H9 (cell line): ENCODE measurements at regions not wholly inside any gene's neighbourhood (a gene's known extent, or its start where the extent isn't known, plus 50 kb on each side); places are given as distances from the start of the nearest gene placed in this dataset.

Experiments used
- DNase-seq: peaks from one replicate; pipeline ENCODE4 v3.0.0-alpha.2; 2017
- H2AFZ ChIP-seq: one replicate; pipeline ENCODE4 v1.6.1; 2013; ENCODE audit warnings: mild to moderate bottlenecking, low read length, control low read depth, moderate library complexity
- H2AK5ac ChIP-seq: 2 replicates; pipeline ENCODE4 v1.6.1; 2013; ENCODE audit warnings: low read length, control low read depth, mixed read lengths; ENCODE audit not compliant: insufficient read length
- H2BK120ac ChIP-seq: one replicate; pipeline ENCODE4 v1.6.1; 2013; ENCODE audit warnings: low read depth, mild to moderate bottlenecking, low read length, control low read depth, inconsistent platforms; ENCODE audit not compliant: poor library complexity, severe bottlenecking
- H2BK12ac ChIP-seq: 2 replicates; pipeline ENCODE4 v1.6.1; 2013; ENCODE audit warnings: low read length, control low read depth, mixed read lengths, low read depth; ENCODE audit not compliant: insufficient read length
- H2BK15ac ChIP-seq: 2 replicates; pipeline ENCODE4 v1.6.1; 2013; ENCODE audit warnings: low read depth, low read length, control low read depth
- H2BK20ac ChIP-seq: one replicate; pipeline ENCODE4 v1.6.1; 2013; ENCODE audit warnings: low read depth, mild to moderate bottlenecking, low read length, control low read depth, inconsistent platforms; ENCODE audit not compliant: poor library complexity, severe bottlenecking
- H2BK5ac ChIP-seq: 2 replicates; pipeline ENCODE4 v1.6.1; 2013; ENCODE audit warnings: low read length, control low read depth, mixed read lengths; ENCODE audit not compliant: insufficient read length
- H3K14ac ChIP-seq: 2 replicates; pipeline ENCODE4 v1.6.1; 2013; ENCODE audit warnings: low read length, control low read depth; ENCODE audit not compliant: insufficient read depth
- H3K18ac ChIP-seq: 2 replicates; pipeline ENCODE4 v1.6.1; 2013; ENCODE audit warnings: low read depth, mild to moderate bottlenecking, mixed read lengths, low read length, control low read depth; ENCODE audit not compliant: insufficient read length
- H3K23ac ChIP-seq: 2 replicates; pipeline ENCODE4 v1.6.1; 2013; ENCODE audit warnings: low read length, control low read depth, mixed read lengths, low read depth; ENCODE audit not compliant: insufficient read length
- H3K23me2 ChIP-seq: 2 replicates; pipeline ENCODE4 v1.6.1; 2013; ENCODE audit warnings: low read depth, mild to moderate bottlenecking, mixed read lengths, low read length, control low read depth; ENCODE audit not compliant: insufficient read length, poor library complexity, severe bottlenecking
- H3K27ac ChIP-seq: 2 replicates; pipeline ENCODE4 v1.5.1; 2013; ENCODE audit warnings: low read length, control low read depth, mixed read lengths, low read depth; ENCODE audit not compliant: insufficient read length
- H3K27me3 ChIP-seq: 2 replicates; pipeline ENCODE4 v1.6.1; 2013; ENCODE audit warnings: low read length, control low read depth, inconsistent platforms; ENCODE audit not compliant: insufficient read depth
- H3K4ac ChIP-seq: 2 replicates; pipeline ENCODE4 v1.6.1; 2013; ENCODE audit warnings: low read depth, mild to moderate bottlenecking, control low read depth, inconsistent platforms, low read length, moderate library complexity
- H3K4me1 ChIP-seq: 2 replicates; pipeline ENCODE4 v1.6.1; 2013; ENCODE audit warnings: low read length, control low read depth, inconsistent platforms; ENCODE audit not compliant: insufficient read depth
- H3K4me2 ChIP-seq: 2 replicates; pipeline ENCODE4 v1.6.1; 2013; ENCODE audit warnings: low read length, control low read depth, mixed read lengths; ENCODE audit not compliant: insufficient read length, insufficient read depth
- H3K56ac ChIP-seq: 2 replicates; pipeline ENCODE4 v1.6.1; 2013; ENCODE audit warnings: low read depth, mild to moderate bottlenecking, mixed read lengths, low read length, control low read depth; ENCODE audit not compliant: insufficient read length
- H3K79me1 ChIP-seq: 2 replicates; pipeline ENCODE4 v1.6.1; 2013; ENCODE audit warnings: low read depth, mild to moderate bottlenecking, moderate library complexity, low read length, control low read depth, inconsistent platforms; ENCODE audit not compliant: insufficient read depth, poor library complexity, severe bottlenecking
- H3K79me2 ChIP-seq: 2 replicates; pipeline ENCODE4 v1.6.1; 2013; ENCODE audit warnings: low read length, control low read depth, inconsistent platforms; ENCODE audit not compliant: insufficient read depth
- H3K9ac ChIP-seq: 2 replicates; pipeline ENCODE4 v1.6.1; 2013; ENCODE audit warnings: low read length, control low read depth, mixed read lengths; ENCODE audit not compliant: insufficient read length; ENCODE audit errors: extremely low read depth
- H3K9me3 ChIP-seq: one replicate; pipeline ENCODE4 v1.6.1; 2013; ENCODE audit warnings: low read depth, low read length, inconsistent platforms; ENCODE audit not compliant: control insufficient read depth
- H3T11ph ChIP-seq: one replicate; pipeline ENCODE4 v1.6.1; 2013; ENCODE audit warnings: mild to moderate bottlenecking, low read length, control low read depth, inconsistent platforms
- H4K20me1 ChIP-seq: one replicate; pipeline ENCODE4 v1.6.1; 2013; ENCODE audit not compliant: control insufficient read depth, insufficient read length, insufficient read depth
- H4K5ac ChIP-seq: 2 replicates; pipeline ENCODE4 v1.6.1; 2013; ENCODE audit warnings: low read depth, mild to moderate bottlenecking, mixed read lengths, low read length, control low read depth; ENCODE audit not compliant: insufficient read length
- H4K8ac ChIP-seq: replicated peaks from 2 replicates; pipeline ENCODE4 v1.6.1; 2013; ENCODE audit warnings: low read length, control low read depth, mixed read lengths, low read depth; ENCODE audit not compliant: insufficient read length
- H4K91ac ChIP-seq: 2 replicates; pipeline ENCODE4 v1.6.1; 2013; ENCODE audit warnings: low read depth, mild to moderate bottlenecking, moderate library complexity, mixed read lengths, low read length, control low read depth; ENCODE audit not compliant: insufficient read length
- H3K27ac Mint-ChIP-seq, 3 experiments: 2 replicates in 2 of 3; 3 replicates in 1 of 3; pipeline ENCODE4 v1.8.0; 2020 to 2021; ENCODE audit warnings: mixed read lengths in 3 of 3, mild to moderate bottlenecking in 1 of 3, moderate library complexity in 1 of 3
- H3K27me3 Mint-ChIP-seq: 2 replicates; pipeline ENCODE4 v1.8.0; 2021; ENCODE audit warnings: low read depth, mild to moderate bottlenecking, moderate library complexity, mixed read lengths
- H3K36me3 Mint-ChIP-seq, 3 experiments: 2 replicates in 2 of 3; 3 replicates in 1 of 3; pipeline ENCODE4 v1.8.0; 2020 to 2021; ENCODE audit warnings: low read depth in 3 of 3, mixed read lengths in 3 of 3; ENCODE audit not compliant: insufficient read depth in 1 of 3
- H3K4me1 Mint-ChIP-seq, 2 experiments: 2 replicates each; pipeline ENCODE4 v1.8.0; 2020; ENCODE audit warnings: mixed read lengths in 2 of 2
- H3K4me3 Mint-ChIP-seq, 2 experiments: 2 replicates in 1 of 2; 3 replicates in 1 of 2; pipeline ENCODE4 v1.8.0; 2020 to 2021; ENCODE audit warnings: mild to moderate bottlenecking in 2 of 2, mixed read lengths in 2 of 2, moderate library complexity in 1 of 2
- H3K9me3 Mint-ChIP-seq, 2 experiments: 2 replicates in 1 of 2; 3 replicates in 1 of 2; pipeline ENCODE4 v1.8.0; 2020; ENCODE audit warnings: mild to moderate bottlenecking in 2 of 2, mixed read lengths in 2 of 2, moderate library complexity in 1 of 2
- WGBS: extraction: QIAGEN DNeasy Blood & Tissue Kit; methylation state at CpG from one replicate; pipeline ENCODE4 v1.1.7; 2013; ENCODE audit warnings: missing lambda C conversion rate, low lambda C conversion rate, mixed read lengths; ENCODE audit not compliant: insufficient read length; ENCODE audit errors: extremely low coverage; 5-methylcytosine and 5-hydroxymethylcytosine counted together
- TF ChIP-seq, protein P1 (sequence below): fragments of 200-600 bp; sonication (generic); conservative IDR thresholded peaks from 3 replicates; pipeline ENCODE4 v1.8.0; 2021; ENCODE audit warnings: antibody characterized with exemption, mild to moderate bottlenecking

DNA sequence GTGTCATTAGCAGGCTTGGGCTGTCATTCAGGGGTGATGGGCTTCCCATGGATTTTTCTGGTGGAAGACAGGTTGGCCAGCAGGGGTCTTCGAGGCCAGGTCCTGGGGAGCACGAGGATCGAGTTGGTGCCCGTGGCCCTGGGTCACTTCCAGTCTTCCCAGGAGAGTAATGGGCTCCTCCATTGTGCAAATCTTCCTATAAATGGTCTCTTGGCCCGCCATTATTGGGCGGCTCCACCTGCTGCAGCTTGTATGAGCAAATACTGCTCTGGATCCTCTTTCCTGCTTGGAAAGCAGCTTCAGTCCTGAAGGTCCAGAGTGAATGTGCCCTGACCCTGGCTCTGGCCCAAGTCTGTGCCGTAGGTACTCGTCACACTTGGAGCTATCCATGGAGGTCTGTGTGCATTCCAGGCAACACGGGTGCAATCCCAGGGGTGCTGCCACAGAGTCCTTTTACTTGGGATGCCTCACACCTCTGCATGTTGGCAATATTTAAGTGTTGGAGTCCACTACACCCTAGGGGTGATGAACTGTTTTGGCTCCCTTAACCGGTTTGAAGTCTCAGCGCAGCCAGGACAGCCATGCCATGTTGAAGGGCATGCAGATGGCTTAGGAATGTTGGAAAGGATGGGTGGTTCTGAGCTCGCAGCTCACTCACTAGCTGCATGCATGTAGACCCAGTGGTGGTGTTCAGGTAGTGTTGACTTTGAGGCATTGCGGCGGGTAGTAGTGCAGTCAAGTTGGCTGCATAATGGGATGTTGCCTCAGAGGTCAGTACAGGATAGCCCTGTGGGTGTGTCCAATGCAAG, 97.6 kb downstream of the SNRPN start:
- Histone ChIP-seq H2AK5ac (no peak overlapping the region), H2BK15ac (no peak overlapping the region), H2BK20ac (no peak overlapping the region), H3T11ph (no peak overlapping the region), H3K4me1 (no peaks in the 10 kb centered on the region), H4K91ac (no peak overlapping the region), H3K9me3 (peaks cover 67% of the 10 kb centered on the region), H4K8ac (no peak overlapping the region), H3K18ac (no peak overlapping the region), H2BK5ac (no peak overlapping the region), H2BK12ac (no peak overlapping the region), H3K79me1 (no peaks in the 10 kb centered on the region), H4K20me1 (no peaks in the 10 kb centered on the region), H3K4me2 (no peak overlapping the region), H3K9ac (no peak overlapping the region), H3K4ac (no peak overlapping the region), H3K23ac (no peak overlapping the region), H3K27ac (no peak overlapping the region), H3K56ac (no peak overlapping the region), H3K23me2 (no peaks in the 10 kb centered on the region), H3K27me3 (no peaks in the 10 kb centered on the region), H3K14ac (no peak overlapping the region), H4K5ac (no peak overlapping the region), H2BK120ac (no peak overlapping the region), H2AFZ (no peak overlapping the region), H3K79me2 (peaks cover 7% of the 10 kb centered on the region; the same call in 1 of the 2 replicates)
- peaks cover 0 to 9% of the 10 kb centered on the region in 2 experiments; a peak in 1 of 4 replicates for H3K4me1 Mint-ChIP-seq
- peaks cover 2% of the 10 kb centered on the region for H3K27me3 Mint-ChIP-seq
- no peak overlapping the region for H3K4me3 Mint-ChIP-seq
- H3K27ac Mint-ChIP-seq: peak overlapping the region in 2 of 3 experiments; percentile 40 to 48; a peak in 3 of 7 replicates
- WGBS: no CpG with 5 or more reads among the region's 14 CpGs
- peak; percentile 21 for DNase-seq
- H3K36me3 Mint-ChIP-seq: peaks cover 98 to 99% (median 99%) of the 10 kb centered on the region in 3 experiments
- H3K9me3 Mint-ChIP-seq: peaks cover 95% of the 10 kb centered on the region in 2 experiments
- TF ChIP-seq, protein P1, sequence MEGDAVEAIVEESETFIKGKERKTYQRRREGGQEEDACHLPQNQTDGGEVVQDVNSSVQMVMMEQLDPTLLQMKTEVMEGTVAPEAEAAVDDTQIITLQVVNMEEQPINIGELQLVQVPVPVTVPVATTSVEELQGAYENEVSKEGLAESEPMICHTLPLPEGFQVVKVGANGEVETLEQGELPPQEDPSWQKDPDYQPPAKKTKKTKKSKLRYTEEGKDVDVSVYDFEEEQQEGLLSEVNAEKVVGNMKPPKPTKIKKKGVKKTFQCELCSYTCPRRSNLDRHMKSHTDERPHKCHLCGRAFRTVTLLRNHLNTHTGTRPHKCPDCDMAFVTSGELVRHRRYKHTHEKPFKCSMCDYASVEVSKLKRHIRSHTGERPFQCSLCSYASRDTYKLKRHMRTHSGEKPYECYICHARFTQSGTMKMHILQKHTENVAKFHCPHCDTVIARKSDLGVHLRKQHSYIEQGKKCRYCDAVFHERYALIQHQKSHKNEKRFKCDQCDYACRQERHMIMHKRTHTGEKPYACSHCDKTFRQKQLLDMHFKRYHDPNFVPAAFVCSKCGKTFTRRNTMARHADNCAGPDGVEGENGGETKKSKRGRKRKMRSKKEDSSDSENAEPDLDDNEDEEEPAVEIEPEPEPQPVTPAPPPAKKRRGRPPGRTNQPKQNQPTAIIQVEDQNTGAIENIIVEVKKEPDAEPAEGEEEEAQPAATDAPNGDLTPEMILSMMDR: no peak
